ENCODE measurements at regions not wholly inside any gene's neighbourhood (a gene's known extent, or its start where the extent isn't known, plus 50 kb on each side); places are given as distances from the start of the nearest gene placed in this dataset.

GRCh38 chr3:945738-946137, 147.1 kb upstream of the CNTN6 start:
- ATAC-seq = no peak
- BruUV-seq (replicated peaks) = no TSS peak
- no peaks in the 10 kb centered on the region for H3F3A ChIP-seq (ENCODE audit: low read length, unreplicated experiment)

GRCh38 chr3:952906-953305, 139.9 kb upstream of the CNTN6 start:
- intact Hi-C loops (cut with micrococcal nuclease) = no loop called here
- H3K4me3 ChIP-seq (ENCODE audit: low read length) = no peak overlapping the region
- H3F3A ChIP-seq (ENCODE audit: low read length, unreplicated experiment) = no peaks in the 10 kb centered on the region
- TF ChIP-seq EZH2phosphoT487 (IDR thresholded peaks at IDR 0.05; ENCODE audit: borderline replicate concordance, low read length) (no peak), EZH2 (IDR thresholded peaks at IDR 0.05; ENCODE audit: low read length, unreplicated experiment) (no peak), CTCF (conservative IDR thresholded peaks at IDR 0.05; ENCODE audit: low read depth, low read length) (no peak)
- DNase-seq (no peak), ATAC-seq (no peak)
- H3K4me1 ChIP-seq (ENCODE audit: insufficient read depth, low read length) = no peaks in the 10 kb centered on the region
- no peaks in the 10 kb centered on the region for H3K36me3 ChIP-seq (ENCODE audit: low read depth, low read length)
- POLR2A ChIA-PET (ENCODE audit: unreplicated experiment) = no interaction called here
- H3K27me3 ChIP-seq (ENCODE audit: low read length) = no peaks in the 10 kb centered on the region
- H3K27ac ChIP-seq (ENCODE audit: low read length) = no peak overlapping the region
- no peaks in the 10 kb centered on the region for H3K9me2 ChIP-seq (replicated peaks; ENCODE audit: low read length)
- peaks cover 14% of the 10 kb centered on the region for H3K9me3 ChIP-seq (ENCODE audit: low read length)
- no peak overlapping the region for H2AFZ ChIP-seq (ENCODE audit: low read length)
- no TSS peak for BruUV-seq (replicated peaks)
- H3K9ac ChIP-seq (ENCODE audit: low read length) = no peak overlapping the region
- H3K79me2 ChIP-seq (ENCODE audit: low read length) = no peaks in the 10 kb centered on the region
- H4K20me1 ChIP-seq (ENCODE audit: low read length) = no peaks in the 10 kb centered on the region
- CTCF ChIA-PET = no interaction called here
- H3K4me2 ChIP-seq (ENCODE audit: low read length) = no peak overlapping the region

More at GRCh38 chr3:945738-946137, 147.1 kb upstream of the CNTN6 start:
- Histone ChIP-seq H3K9me3 (ENCODE audit: low read length) (peaks cover 20% of the 10 kb centered on the region), H3K27me3 (ENCODE audit: low read length) (no peaks in the 10 kb centered on the region), H3K9ac (ENCODE audit: low read length) (no peak overlapping the region), H3K4me2 (ENCODE audit: low read length) (no peak overlapping the region), H3K79me2 (ENCODE audit: low read length) (no peaks in the 10 kb centered on the region), H3K4me1 (ENCODE audit: insufficient read depth, low read length) (no peaks in the 10 kb centered on the region), H3K4me3 (ENCODE audit: low read length) (no peak overlapping the region), H3K36me3 (ENCODE audit: low read depth, low read length) (no peaks in the 10 kb centered on the region), H3K9me2 (replicated peaks; ENCODE audit: low read length) (no peaks in the 10 kb centered on the region), H4K20me1 (ENCODE audit: low read length) (no peaks in the 10 kb centered on the region), H2AFZ (ENCODE audit: low read length) (no peak overlapping the region), H3K27ac (ENCODE audit: low read length) (no peak overlapping the region)
- TF ChIP-seq CTCF (conservative IDR thresholded peaks at IDR 0.05; ENCODE audit: low read depth, low read length) (no peak), EZH2 (IDR thresholded peaks at IDR 0.05; ENCODE audit: low read length, unreplicated experiment) (no peak), EZH2phosphoT487 (IDR thresholded peaks at IDR 0.05; ENCODE audit: borderline replicate concordance, low read length) (no peak)
- no peak for DNase-seq
- CTCF ChIA-PET = no interaction called here
- POLR2A ChIA-PET (ENCODE audit: unreplicated experiment) = no interaction called here
- intact Hi-C loops (cut with micrococcal nuclease) = no loop called here

- no peak overlapping the region for H3K4me2 ChIP-seq (ENCODE audit: low read length)
- ATAC-seq (no peak), DNase-seq (no peak)
- CTCF ChIA-PET = no interaction called here
- no peak overlapping the region for H3K4me3 ChIP-seq (ENCODE audit: low read length)
- H3K27ac ChIP-seq (ENCODE audit: low read length) = no peak overlapping the region
- peaks cover 24% of the 10 kb centered on the region for H3K9me3 ChIP-seq (ENCODE audit: low read length)
- H3K4me1 ChIP-seq (ENCODE audit: insufficient read depth, low read length) = no peaks in the 10 kb centered on the region
- no peaks in the 10 kb centered on the region for H3F3A ChIP-seq (ENCODE audit: low read length, unreplicated experiment)
- no peaks in the 10 kb centered on the region for H3K9me2 ChIP-seq (replicated peaks; ENCODE audit: low read length)
- POLR2A ChIA-PET (ENCODE audit: unreplicated experiment) = no interaction called here
- TF ChIP-seq CTCF (conservative IDR thresholded peaks at IDR 0.05; ENCODE audit: low read depth, low read length) (no peak), EZH2phosphoT487 (IDR thresholded peaks at IDR 0.05; ENCODE audit: borderline replicate concordance, low read length) (no peak), EZH2 (IDR thresholded peaks at IDR 0.05; ENCODE audit: low read length, unreplicated experiment) (no peak)
- H2AFZ ChIP-seq (ENCODE audit: low read length) = no peak overlapping the region
- H4K20me1 ChIP-seq (ENCODE audit: low read length) = no peaks in the 10 kb centered on the region
- no peaks in the 10 kb centered on the region for H3K27me3 ChIP-seq (ENCODE audit: low read length)
- H3K36me3 ChIP-seq (ENCODE audit: low read depth, low read length) = no peaks in the 10 kb centered on the region
- intact Hi-C loops (cut with micrococcal nuclease) = no loop called here
- H3K9ac ChIP-seq (ENCODE audit: low read length) = no peak overlapping the region
- no TSS peak for BruUV-seq (replicated peaks)
- no peaks in the 10 kb centered on the region for H3K79me2 ChIP-seq (ENCODE audit: low read length)
These were observed 129.6 kb upstream of the CNTN6 start for GRCh38 chr3:963255-963654.
